GM12892 (cell line): ENCODE measurements at regions not wholly inside any gene's neighbourhood (a gene's known extent, or its start where the extent isn't known, plus 50 kb on each side); places are given as distances from the start of the nearest gene placed in this dataset.

ENCODE experiments used
- POLR2A ChIP-seq: IDR thresholded peaks from 2 replicates; pipeline ENCODE4 v1.6.1; 2011; ENCODE audit warnings: low read depth, low read length, control low read depth
- POLR2AphosphoS5 ChIP-seq: IDR thresholded peaks from 2 replicates; pipeline ENCODE4 v1.6.1; 2011; ENCODE audit warnings: low read depth, low read length, control low read depth

DNA sequence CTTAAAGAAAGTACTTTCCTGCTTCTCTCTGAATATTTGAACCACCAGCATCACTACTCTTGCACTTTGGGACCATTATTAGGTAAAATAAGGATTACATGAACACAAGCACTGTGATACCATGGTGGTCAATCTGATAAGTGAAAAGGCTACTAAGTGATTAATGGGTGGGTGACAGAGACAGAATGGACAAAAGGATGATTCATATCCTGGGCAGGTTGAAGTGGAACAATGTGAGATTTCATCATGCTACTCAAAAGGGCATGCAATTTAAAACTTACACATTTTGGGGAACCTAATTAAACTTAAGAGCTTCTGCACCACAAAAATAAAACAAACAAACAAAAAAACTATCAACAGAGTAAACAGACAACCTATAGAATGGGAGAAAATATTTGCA is 172.0 kb upstream of the CD96 start:
- TF ChIP-seq POLR2A (no peak), POLR2AphosphoS5 (no peak)
